ENCODE measurements at regions not wholly inside any gene's neighbourhood (a gene's known extent, or its start where the extent isn't known, plus 50 kb on each side); places are given as distances from the start of the nearest gene placed in this dataset.

GRCh38 chr1:189786761-189787160 is 690.9 kb downstream of the BRINP3 start:
- Histone ChIP-seq H3K27me3 (replicated peaks; ENCODE audit: insufficient read depth) (no peaks in the 10 kb centered on the region), H3K4me2 (ENCODE audit: unreplicated experiment) (no peak overlapping the region), H3K79me2 (ENCODE audit: insufficient read depth) (no peaks in the 10 kb centered on the region), H3K4me3 (no peak overlapping the region), H3K9me3 (ENCODE audit: low read depth) (peaks cover 3% of the 10 kb centered on the region), H3K4me1 (ENCODE audit: insufficient read depth) (no peaks in the 10 kb centered on the region), H4K20me1 (ENCODE audit: insufficient read depth) (no peaks in the 10 kb centered on the region), H3K36me3 (ENCODE audit: low read depth) (no peaks in the 10 kb centered on the region), H3K9ac (no peak overlapping the region), H2AFZ (no peak overlapping the region), H3K27ac (no peak overlapping the region), H3F3A (ENCODE audit: insufficient read depth) (no peaks in the 10 kb centered on the region), H3K9me2 (ENCODE audit: insufficient read depth) (no peaks in the 10 kb centered on the region)
- TF ChIP-seq EZH2 (IDR thresholded peaks at IDR 0.05; ENCODE audit: insufficient read depth, poor library complexity, severe bottlenecking) (no peak), EZH2phosphoT487 (IDR thresholded peaks at IDR 0.05; ENCODE audit: insufficient read depth, low read depth) (no peak)
- in situ Hi-C loops (cut with MboI) = no loop called here
- 22 to 26% methylated on average over 5 of the region's 5 CpGs for WGBS, 2 experiments (ENCODE audit: low coverage in 1 of 2, low lambda C conversion rate in 2 of 2, missing lambda C conversion rate in 2 of 2)
- no peak for DNase-seq

GRCh38 chr1:189787201-189787600 is 690.5 kb downstream of the BRINP3 start:
- no peak for TF ChIP-seq EZH2phosphoT487 (IDR thresholded peaks at IDR 0.05; ENCODE audit: insufficient read depth, low read depth)
- no peak for TF ChIP-seq EZH2 (IDR thresholded peaks at IDR 0.05; ENCODE audit: insufficient read depth, poor library complexity, severe bottlenecking)
- Histone ChIP-seq H3K79me2 (ENCODE audit: insufficient read depth) (no peaks in the 10 kb centered on the region), H3K27ac (no peak overlapping the region), H2AFZ (no peak overlapping the region), H3K9me3 (ENCODE audit: low read depth) (peaks cover under 1% of the 10 kb centered on the region), H3K9ac (no peak overlapping the region), H3F3A (ENCODE audit: insufficient read depth) (no peaks in the 10 kb centered on the region), H3K4me3 (no peak overlapping the region), H4K20me1 (ENCODE audit: insufficient read depth) (no peaks in the 10 kb centered on the region), H3K4me1 (ENCODE audit: insufficient read depth) (no peaks in the 10 kb centered on the region), H3K9me2 (ENCODE audit: insufficient read depth) (no peaks in the 10 kb centered on the region), H3K4me2 (ENCODE audit: unreplicated experiment) (no peak overlapping the region), H3K27me3 (replicated peaks; ENCODE audit: insufficient read depth) (no peaks in the 10 kb centered on the region), H3K36me3 (ENCODE audit: low read depth) (no peaks in the 10 kb centered on the region)
- in situ Hi-C loops (cut with MboI) = no loop called here
- no peak for DNase-seq
- WGBS, 2 experiments (ENCODE audit: low coverage in 1 of 2, low lambda C conversion rate in 2 of 2, missing lambda C conversion rate in 2 of 2) = 21 to 27% methylated on average over 9 of the region's 9 CpGs

- no peaks in the 10 kb centered on the region for H4K20me1 ChIP-seq (ENCODE audit: insufficient read depth)
- WGBS, 2 experiments (ENCODE audit: low coverage in 1 of 2, low lambda C conversion rate in 2 of 2, missing lambda C conversion rate in 2 of 2) = 19% methylated on average over 2 of the region's 2 CpGs
- no peaks in the 10 kb centered on the region for H3K9me2 ChIP-seq (ENCODE audit: insufficient read depth)
- H3K27me3 ChIP-seq (replicated peaks; ENCODE audit: insufficient read depth) = no peaks in the 10 kb centered on the region
- no peak overlapping the region for H3K9ac ChIP-seq
- no peaks in the 10 kb centered on the region for H3K4me1 ChIP-seq (ENCODE audit: insufficient read depth)
- H3K27ac ChIP-seq = no peak overlapping the region
- no peaks in the 10 kb centered on the region for H3K79me2 ChIP-seq (ENCODE audit: insufficient read depth)
- no peaks in the 10 kb centered on the region for H3K36me3 ChIP-seq (ENCODE audit: low read depth)
- H3K4me2 ChIP-seq (ENCODE audit: unreplicated experiment) = no peak overlapping the region
- no peak overlapping the region for H3K4me3 ChIP-seq
- no peak for TF ChIP-seq EZH2phosphoT487 (IDR thresholded peaks at IDR 0.05; ENCODE audit: insufficient read depth, low read depth)
- no peak for TF ChIP-seq EZH2 (IDR thresholded peaks at IDR 0.05; ENCODE audit: insufficient read depth, poor library complexity, severe bottlenecking)
- H3F3A ChIP-seq (ENCODE audit: insufficient read depth) = no peaks in the 10 kb centered on the region
- no peak overlapping the region for H2AFZ ChIP-seq
- in situ Hi-C loops (cut with MboI) = no loop called here
- H3K9me3 ChIP-seq (ENCODE audit: low read depth) = peaks cover under 1% of the 10 kb centered on the region
- DNase-seq = no peak
These were observed 687.3 kb downstream of the BRINP3 start for GRCh38 chr1:189790335-189790734.

- no peak for DNase-seq
- in situ Hi-C loops (cut with MboI) = no loop called here
- no peaks in the 10 kb centered on the region for H3K9me2 ChIP-seq (ENCODE audit: insufficient read depth)
- no peak overlapping the region for H2AFZ ChIP-seq
- no peaks in the 10 kb centered on the region for H4K20me1 ChIP-seq (ENCODE audit: insufficient read depth)
- H3K79me2 ChIP-seq (ENCODE audit: insufficient read depth) = no peaks in the 10 kb centered on the region
- H3K27me3 ChIP-seq (replicated peaks; ENCODE audit: insufficient read depth) = no peaks in the 10 kb centered on the region
- H3K36me3 ChIP-seq (ENCODE audit: low read depth) = no peaks in the 10 kb centered on the region
- 12 to 14% methylated on average over 2 of the region's 3 CpGs for WGBS, 2 experiments (ENCODE audit: low coverage in 1 of 2, low lambda C conversion rate in 2 of 2, missing lambda C conversion rate in 2 of 2)
- H3K4me2 ChIP-seq (ENCODE audit: unreplicated experiment) = no peak overlapping the region
- no peak overlapping the region for H3K4me3 ChIP-seq
- no peaks in the 10 kb centered on the region for H3F3A ChIP-seq (ENCODE audit: insufficient read depth)
- H3K9ac ChIP-seq = no peak overlapping the region
- TF ChIP-seq EZH2phosphoT487 (IDR thresholded peaks at IDR 0.05; ENCODE audit: insufficient read depth, low read depth) (no peak), EZH2 (IDR thresholded peaks at IDR 0.05; ENCODE audit: insufficient read depth, poor library complexity, severe bottlenecking) (no peak)
- no peaks in the 10 kb centered on the region for H3K9me3 ChIP-seq (ENCODE audit: low read depth)
- H3K4me1 ChIP-seq (ENCODE audit: insufficient read depth) = no peaks in the 10 kb centered on the region
- H3K27ac ChIP-seq = no peak overlapping the region
These were observed 674.3 kb downstream of the BRINP3 start for GRCh38 chr1:189803364-189803763.

DNA sequence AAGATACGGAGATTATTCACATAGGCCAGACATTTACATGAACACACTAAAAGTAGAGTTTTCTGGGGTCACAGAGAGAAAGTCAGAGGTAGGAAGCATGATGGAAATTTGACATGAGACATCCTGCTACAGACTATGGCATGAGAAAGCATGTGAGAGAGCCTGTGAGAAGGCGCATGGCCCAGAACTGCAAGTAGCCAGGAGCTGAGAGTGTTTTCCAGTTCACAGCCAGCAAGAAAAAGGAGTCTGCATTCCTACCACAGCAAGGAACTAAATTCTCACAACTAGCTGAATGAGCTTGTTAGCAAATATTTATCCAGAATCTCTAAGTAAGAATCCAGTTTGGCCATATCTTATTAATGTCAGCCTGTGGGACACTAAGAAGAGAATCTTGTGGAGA is 673.3 kb downstream of the BRINP3 start:
- H3K9me3 ChIP-seq (ENCODE audit: low read depth) = no peaks in the 10 kb centered on the region
- H3K9me2 ChIP-seq (ENCODE audit: insufficient read depth) = no peaks in the 10 kb centered on the region
- H3F3A ChIP-seq (ENCODE audit: insufficient read depth) = no peaks in the 10 kb centered on the region
- H3K36me3 ChIP-seq (ENCODE audit: low read depth) = no peaks in the 10 kb centered on the region
- no peak overlapping the region for H2AFZ ChIP-seq
- TF ChIP-seq EZH2phosphoT487 (IDR thresholded peaks at IDR 0.05; ENCODE audit: insufficient read depth, low read depth) (no peak), EZH2 (IDR thresholded peaks at IDR 0.05; ENCODE audit: insufficient read depth, poor library complexity, severe bottlenecking) (no peak)
- H3K4me1 ChIP-seq (ENCODE audit: insufficient read depth) = no peaks in the 10 kb centered on the region
- DNase-seq = no peak
- H3K79me2 ChIP-seq (ENCODE audit: insufficient read depth) = no peaks in the 10 kb centered on the region
- H3K9ac ChIP-seq = no peak overlapping the region
- no peak overlapping the region for H3K27ac ChIP-seq
- 19 to 22% methylated on average over 2 of the region's 2 CpGs for WGBS, 2 experiments (ENCODE audit: low coverage in 1 of 2, low lambda C conversion rate in 2 of 2, missing lambda C conversion rate in 2 of 2)
- H3K4me2 ChIP-seq (ENCODE audit: unreplicated experiment) = no peak overlapping the region
- in situ Hi-C loops (cut with MboI) = no loop called here
- no peaks in the 10 kb centered on the region for H3K27me3 ChIP-seq (replicated peaks; ENCODE audit: insufficient read depth)
- no peak overlapping the region for H3K4me3 ChIP-seq
- no peaks in the 10 kb centered on the region for H4K20me1 ChIP-seq (ENCODE audit: insufficient read depth)
